Stimulated activated CD8-positive, alpha-beta memory T cell treated with anti-CD3 and anti-CD28 coated beads, Interleukin-12 subunit alpha, Interleukin-12 subunit beta, amount 100 ng/mL, for 24 hours (primary cell): ENCODE measurements at regions not wholly inside any gene's neighbourhood (a gene's known extent, or its start where the extent isn't known, plus 50 kb on each side); places are given as distances from the start of the nearest gene placed in this dataset.

ENCODE experiments used
- DNase-seq: peaks from one replicate; pipeline ENCODE4 v3.0.0-alpha.2; 2020; ENCODE audit errors: extremely low read depth

DNA sequence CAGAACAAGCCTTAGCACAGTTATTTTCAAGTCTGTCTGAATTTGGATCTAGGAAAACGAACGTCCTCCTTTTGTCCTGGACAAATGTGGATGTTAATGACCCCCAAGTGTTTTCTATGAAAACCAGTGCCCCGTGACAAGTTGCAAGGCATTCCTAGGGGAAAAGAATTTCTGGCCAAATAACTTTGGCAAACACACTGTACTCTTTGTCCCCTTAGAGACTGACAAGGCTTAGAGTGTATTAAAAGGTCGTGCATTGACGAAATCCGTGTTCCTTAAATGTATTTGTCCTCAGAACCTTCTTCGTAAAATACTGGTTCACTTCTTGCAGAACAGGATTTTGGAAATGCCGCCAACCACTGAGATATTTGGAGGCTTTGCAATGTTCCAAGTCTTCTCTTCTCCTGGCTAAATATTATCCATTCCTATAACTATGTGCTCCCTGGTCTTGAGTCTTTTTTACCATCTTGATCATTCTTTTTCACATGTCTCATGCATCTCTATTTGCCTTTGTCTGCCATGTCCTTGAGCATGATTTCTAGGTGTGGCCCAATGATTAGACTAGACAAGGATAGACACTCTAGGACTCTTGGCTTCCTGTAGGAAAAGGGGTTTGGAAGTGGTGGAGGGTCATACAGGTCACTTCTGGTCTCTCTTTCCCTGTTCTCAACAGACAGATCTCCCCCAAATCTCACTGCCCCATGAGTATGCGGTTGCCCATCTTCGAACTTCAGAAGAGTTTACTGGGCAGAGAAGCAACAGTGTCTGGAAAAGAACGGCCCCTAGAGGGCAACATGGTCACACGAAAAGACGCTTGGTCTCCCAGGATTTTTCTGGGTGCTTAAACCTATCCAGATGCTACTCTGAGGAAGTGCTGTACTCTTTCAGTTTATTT is 117.5 kb downstream of the EDEM1 start:
- no peak for DNase-seq

DNA sequence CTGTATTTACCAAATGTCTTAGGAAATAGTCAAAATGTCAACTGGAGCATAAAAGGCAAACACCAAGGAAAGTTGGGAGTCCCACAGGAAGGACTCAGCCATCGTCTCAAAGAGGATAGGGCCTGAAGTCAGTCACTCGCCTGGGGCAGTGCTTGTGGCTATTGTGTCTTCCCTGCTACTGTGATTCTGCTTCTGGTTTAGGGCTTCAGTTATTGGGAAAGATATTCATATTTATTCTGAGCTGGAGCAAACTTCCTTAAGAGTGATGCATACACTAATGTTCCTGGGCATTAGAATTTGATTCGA is 118.1 kb downstream of the EDEM1 start:
- DNase-seq = no peak

DNA sequence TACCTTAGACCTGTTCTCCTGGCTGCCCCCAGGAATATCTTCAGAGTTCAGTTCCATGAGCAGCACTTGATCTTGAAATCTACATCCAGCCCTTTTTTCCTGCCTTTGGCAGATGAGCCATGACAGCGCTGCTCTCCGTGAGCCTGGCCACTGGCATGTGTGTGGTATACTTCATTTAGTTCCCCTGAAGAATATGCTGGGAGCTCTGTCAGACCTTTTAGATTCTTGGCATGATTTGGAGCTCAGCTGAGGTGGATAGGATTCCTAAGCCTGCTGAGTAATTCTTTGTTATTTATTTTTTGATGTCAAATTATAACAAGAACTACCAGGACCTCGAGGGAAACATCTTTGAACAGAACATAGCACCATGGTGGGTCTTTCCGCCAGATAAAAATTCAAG is 121.7 kb downstream of the EDEM1 start:
- no peak for DNase-seq

DNA sequence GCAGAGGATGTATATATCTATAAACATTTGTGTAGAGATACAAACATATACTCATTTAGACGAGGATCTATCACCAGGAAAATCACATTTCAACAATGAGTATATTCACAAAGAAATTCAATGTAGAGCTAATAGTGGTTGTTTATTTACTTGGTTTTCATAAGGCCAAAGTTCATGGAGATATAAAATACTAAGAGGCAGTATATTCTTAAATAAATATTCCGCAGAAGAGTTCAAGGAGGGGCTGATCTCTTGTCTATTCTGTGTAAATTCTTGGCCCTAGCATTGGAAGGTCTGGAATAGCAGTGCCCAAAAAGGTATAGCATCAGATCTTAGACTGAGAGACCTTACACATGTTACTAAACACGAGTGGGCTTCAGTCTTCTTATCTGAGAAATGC is 122.1 kb downstream of the EDEM1 start:
- no peak for DNase-seq

DNA sequence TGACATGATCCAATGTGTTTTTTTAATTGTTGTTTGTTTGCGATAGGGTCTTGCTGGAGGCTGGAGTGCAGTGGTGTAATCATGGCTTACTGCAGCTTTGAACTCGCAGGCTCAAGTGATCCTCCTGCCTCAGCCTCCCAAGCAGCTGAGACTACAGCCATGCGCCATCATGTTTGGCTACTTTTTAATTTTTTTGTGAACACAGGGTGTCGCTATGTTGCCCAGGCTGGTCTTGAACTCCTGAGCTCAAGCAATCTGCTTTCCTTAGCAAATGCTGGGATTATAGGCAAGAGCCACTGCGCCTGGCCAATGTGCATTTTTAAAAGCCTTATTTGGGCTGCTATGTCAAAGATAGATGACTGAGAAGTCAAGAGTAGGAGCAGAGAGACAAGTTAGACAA is 123.0 kb downstream of the EDEM1 start:
- DNase-seq = no peak

DNA sequence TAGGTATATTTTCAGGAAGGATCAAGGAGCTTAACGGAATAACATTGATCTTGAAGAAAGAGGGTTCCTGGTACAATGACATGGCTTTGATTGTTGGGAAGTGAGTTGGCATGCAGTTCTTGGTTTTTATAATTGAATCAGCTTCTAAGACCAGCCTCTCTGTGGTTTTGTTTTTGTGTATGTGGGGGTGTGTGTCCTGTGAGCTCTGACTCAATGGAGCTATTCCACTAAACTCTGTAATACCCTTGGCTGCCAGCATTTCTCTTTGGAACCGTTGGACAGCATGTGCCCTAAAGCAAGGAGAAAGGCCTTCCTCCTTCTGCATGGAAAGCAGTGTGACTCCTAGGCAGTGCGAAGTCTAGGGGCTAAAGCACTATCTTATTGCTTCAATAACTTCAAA is 124.8 kb downstream of the EDEM1 start:
- no peak for DNase-seq

DNA sequence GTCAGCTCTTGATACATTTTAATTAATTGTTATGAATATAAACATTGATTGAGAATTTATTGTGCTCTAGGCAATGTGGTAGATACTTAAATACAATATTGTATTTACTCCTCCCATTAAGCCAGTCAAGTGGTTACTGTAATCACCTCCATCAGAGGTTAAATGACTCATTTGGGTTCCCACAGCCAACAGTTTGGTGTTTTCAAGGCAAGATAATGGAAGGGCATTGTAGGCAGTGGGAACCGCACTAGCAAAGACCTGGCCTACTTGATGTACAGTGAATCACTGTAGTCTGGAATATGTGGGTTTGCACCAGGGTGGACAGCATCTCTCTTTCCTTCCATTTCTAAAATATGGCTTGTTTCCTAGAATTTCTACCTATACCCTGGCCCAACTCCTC is 127.4 kb downstream of the EDEM1 start:
- DNase-seq = no peak

DNA sequence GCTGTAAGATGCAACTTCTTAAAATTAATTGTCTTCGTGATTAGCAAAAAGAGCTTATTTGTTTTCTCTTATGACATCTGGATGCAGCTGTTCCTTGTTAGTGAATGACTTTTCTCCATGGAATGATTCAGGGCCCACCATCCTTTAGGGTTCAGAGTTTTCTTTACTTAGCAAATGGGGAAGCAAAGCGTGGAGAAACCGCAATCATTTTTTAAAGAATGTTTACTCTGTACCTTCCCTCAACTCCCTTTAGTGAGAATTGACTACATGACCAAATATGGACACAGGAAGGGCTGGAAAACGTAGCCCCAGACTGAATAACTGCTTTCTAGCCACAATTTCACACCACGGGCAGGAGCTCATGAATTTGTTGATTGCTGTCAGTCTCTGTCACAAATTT is 130.1 kb downstream of the EDEM1 start:
- no peak for DNase-seq

DNA sequence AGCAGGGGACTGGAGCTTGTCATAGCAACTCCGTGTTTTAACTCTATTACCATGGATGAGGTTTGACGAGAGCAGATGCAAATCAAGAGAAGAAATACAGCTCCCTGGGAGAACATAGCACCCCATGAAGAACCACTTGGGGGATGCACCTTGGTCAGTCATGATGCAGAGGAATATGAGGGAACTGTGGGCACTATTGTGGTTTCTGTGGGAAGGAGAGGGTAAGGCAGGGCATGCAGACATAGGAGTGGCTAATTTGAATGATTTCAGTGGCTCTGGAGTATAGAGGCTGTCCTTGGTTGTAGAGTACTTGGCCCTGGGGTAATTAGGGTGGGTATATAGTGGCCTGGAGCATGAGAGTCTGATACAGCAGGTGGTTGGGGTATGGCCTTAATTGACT is 131.9 kb downstream of the EDEM1 start:
- no peak for DNase-seq

DNA sequence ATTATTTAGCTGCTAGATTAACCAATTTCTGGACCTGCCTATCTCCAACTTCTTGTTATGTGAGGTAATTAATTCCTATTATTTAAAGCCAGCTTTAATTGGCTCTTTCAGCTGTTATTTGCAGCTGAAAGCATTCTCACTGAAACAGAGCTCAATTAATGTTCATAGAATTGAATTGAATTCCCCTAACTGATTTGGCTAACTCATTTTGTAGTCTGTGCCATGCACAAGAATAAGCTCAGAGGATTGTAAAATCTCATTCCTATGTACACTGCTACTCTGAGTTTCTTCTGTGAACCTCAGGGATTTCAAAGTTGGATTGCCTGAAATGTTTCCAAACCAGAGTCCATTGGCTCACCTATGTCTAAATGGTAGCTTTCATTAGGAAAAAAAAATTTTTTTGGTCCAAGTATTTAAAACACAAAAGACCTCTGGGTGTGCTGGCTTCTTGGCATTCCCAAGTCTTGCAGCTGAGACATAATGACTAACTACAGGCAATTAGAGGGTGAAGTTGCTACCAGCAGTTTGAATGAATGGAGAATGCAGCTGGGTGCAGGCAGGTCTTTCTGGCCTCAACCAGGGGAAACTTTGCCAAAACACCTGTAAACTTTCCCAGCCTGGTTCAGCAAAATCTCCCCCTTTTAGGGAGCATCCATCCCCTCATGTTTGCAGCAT is 134.3 kb downstream of the EDEM1 start:
- no peak for DNase-seq

DNA sequence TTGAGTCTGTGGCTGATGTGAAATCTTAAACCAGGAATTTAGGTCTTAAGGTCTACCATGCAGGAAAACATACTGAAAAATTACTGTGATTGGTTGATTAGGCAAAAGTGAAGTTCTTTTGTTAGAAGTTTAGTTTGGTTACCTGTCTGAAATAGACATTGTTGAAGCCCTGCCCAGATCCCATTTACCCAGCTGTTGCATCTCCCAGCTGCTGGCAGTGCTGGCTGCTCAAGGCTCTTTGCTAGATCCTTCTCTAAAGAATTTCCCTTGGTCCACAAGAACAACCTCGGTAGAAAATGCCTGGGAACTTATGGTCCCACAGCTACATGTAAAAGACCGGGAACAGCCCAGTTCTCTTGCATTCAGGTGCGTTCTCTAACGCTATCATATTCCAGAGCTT is 137.3 kb downstream of the EDEM1 start:
- no peak for DNase-seq

DNA sequence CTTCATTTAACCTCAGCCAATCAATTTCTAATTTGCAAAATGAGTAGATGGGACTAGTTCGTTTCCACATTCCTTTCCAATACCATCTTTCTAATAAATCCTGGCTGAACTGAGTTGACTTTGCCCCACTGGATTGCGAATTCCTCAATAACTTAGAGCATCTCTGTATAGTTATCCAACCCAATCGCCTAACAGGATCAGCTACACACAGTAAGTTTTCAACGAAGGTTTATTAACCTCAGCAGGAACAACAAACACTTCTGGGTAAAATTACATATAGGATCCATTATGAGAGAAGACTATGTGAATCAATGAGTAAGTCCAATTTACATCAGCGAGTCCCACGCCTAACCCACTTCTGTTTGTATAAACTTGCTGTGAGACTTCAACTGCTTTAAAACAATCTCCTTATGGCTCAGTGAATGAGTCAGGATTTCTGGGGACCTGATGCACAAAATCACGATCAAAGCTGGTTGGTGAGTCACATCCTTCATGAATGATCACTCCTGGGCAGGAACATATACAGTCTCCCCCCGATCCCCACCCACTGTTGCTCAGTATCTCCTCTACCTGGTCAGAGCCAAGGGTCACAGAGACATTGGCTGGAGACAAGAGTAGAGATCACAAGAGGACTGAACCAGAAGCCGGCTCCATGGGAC is 142.8 kb downstream of the EDEM1 start:
- no peak for DNase-seq

DNA sequence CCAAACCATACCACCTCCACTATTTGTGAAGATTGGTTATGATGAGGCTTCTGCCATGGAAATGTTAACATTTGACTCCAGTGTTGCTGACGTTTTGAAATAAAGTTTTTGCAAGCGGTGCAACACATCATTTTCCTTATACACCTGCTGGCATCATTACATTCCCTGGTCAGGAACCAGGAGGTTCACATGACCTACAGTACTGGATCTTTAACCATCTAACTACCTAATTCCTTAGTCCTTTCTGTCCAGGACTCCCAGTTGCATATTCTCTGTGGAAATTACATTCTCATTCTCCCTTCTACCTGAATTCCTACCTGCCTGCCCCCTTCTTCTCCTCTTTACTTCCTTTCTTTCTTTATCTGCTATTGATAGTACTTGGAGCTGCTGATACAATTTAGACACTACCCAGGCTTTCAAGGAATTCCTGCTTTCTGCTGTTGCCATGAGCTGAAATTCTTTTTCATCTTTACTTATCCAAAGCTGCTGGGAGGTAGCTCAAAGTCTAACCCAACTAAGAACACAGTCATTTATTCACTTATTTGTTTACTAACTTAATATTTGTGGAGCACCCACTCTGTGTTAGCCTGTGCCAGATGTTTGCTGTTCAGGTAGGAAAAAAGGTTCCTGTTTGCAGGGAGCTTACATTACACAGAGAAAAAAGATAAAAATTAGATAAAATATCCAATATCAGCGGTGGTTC is 144.2 kb downstream of the EDEM1 start:
- DNase-seq = no peak

DNA sequence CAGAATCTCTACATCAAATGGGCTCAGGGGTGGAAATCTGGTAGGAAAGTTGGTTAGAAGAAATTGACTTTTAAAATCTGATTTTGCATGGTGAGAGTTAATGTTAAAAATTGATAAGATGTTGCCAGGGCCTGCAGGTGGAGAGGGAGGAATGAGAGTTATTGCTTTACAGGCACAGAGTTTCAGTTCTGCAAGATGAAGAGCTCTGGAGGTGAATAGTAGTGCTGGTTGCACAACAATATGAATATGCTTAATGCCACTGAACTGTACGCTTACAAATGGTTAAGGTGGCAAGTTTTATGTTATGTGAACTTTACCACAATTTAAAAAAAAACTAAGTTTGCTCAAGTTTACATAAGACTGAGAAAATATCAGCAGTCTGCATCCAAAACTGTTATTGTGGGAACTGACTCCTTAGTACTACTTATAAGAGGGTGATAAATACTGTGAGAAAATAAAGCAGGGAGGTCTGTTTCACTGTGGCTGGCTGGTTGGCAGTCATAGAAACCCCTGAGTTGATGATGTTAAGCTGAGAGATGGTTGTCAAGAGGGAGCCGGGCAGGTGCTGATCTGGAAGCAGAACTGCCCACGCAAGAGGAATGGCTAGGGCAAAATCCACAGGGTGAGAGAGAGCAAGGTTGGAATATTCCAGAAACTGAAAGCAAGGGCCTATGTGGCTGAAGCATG is 144.9 kb downstream of the EDEM1 start:
- DNase-seq = no peak

DNA sequence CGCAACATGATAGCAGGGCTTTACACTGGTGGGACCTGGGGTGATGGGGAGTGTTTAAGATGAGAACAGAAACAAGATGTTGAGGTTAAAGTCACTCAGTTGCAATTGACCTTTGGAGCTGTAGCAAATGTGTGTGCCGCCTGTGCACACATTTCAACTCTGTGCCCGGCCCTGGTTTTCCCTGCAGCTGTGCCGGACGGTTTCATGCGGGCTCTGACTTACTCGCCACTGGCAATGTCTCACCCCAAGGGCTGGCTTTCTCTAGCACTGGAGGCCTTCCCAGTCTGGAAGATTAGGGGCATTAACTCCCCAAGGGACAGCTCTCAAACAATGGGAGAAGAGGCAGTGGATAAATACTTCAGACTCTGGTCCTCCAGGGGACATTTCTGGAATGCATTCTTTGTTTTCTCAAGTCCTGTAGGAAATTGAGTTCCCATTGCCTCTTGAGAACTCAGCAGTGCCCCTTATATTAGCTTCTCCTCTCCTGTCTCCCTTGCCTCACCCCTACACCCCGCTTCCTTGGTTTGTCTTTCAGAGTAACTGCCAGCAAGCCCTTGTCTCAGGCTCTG is 152.5 kb downstream of the EDEM1 start:
- DNase-seq = no peak

DNA sequence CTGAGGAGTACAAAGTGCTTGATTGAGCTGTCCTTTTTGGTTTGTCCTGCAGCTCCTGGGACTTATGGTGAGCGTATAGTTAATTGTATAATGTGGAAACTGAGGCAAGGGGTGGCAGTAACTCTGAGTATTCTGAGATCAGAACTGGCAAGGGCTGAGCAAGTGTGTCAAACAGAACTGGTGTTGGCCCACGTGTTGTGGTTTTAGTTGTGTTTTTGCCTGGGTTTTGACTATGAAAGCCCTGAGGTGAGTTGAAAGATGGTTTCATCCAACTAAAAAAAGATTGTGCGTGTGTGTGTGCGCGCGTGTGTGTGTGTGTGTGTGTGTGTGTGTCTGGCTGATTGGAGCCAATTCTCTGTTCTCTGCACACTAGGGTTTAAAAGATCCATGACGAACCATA is 154.1 kb downstream of the EDEM1 start:
- no peak for DNase-seq

DNA sequence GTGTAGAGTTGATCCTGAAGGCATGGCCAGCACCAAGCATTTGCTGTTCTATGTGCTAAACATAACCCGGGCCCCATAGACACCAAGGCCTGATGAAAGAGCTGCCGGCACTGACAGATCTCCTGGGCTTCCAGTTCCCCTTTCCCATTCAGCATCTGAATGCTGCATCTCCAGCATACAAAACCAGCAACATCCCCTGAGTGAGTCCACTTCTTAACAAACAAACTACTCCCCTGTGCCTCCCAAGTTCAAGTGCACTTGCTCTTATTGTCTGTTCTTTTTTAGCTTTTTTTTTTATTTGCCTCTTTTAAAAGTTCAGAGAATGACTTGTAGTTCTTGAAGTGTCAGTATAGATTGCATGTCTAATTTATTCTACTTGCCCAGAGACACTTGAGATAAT is 156.0 kb downstream of the EDEM1 start:
- no peak for DNase-seq

DNA sequence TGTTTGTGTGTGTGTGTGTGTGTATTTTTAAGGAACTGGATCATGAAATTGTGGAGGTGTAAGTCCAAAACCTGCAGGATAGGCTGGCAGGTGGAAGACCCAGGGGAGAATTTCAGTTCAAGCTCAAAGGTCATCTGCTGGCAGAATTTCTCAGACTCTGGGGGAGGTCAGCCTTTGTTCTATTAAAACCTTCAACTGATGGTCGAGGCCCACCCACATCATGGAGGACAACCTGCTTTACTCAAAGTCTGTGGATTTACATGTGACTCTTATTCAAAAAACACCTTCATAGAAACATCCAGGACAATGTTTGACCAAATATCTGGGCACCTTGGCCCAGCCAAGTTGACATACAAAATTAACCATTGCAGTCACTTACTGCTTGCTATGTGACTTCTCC is 157.2 kb downstream of the EDEM1 start:
- no peak for DNase-seq

DNA sequence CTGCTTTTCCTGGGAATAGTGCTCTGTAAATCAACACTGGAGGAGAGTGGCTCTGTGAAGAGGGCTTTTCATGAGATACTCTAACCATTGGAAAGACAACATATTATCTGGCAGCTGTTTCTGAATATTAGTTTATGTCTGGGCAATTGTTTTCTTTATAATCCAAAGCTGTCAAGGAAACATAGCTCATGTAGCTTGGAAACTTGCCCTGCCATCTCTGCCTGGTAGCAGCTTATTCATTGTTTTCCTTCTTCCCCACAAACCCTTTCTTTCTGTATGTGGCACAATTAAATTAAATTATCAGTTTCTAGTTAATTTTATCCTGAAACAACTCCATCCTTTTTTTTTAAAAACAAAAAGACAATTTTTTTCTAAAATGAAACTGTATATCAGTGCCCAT is 160.0 kb downstream of the EDEM1 start:
- no peak for DNase-seq

DNA sequence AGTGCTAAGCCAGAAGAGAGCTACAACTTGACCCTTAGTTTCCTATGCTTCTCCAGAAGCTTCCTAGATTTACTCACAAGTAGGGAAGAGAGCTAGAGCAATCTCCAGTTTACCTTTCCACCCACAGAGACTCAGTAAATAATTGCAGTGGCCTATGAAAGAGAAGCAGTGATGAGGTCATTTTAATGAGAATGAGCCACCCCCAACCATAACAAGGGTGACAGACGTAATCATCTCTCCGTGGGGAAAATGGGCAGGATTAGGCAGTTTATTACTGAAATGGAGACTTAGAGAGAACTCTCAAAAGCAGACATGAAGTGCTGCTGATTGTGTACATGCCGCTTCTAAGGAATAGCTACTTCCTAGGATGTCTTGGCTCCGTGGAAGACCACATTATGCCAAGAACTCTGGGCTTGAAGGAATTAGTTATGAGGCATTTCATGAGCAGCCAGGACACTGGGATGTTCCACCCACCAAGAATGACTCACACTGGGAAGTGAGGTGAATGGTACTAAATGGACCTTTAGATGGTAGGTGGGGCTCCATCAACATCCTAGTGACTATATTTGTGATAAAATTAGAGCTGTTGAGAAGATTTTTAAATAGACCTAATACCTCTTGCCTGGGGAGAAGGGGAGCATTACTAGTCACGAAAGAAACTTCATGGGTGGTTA is 160.9 kb downstream of the EDEM1 start:
- DNase-seq = no peak

DNA sequence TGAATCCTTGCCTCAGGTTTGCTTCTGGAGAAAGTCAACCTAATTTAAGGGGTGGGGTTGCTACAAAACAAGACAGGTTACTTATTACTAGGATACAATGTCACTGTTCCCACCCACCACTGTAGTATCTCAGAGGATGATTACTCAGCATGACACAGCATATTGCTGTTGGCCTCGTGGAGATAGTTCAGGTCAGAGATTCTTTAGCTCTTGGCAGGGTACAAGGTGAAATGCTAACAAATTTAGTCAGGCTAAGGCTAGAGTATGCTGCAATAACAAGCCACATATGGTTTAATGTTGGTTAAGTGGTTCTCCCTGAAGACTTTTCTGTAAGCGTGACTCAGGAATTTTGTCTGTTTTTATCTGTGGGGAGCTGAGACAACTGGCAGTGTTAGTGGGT is 161.8 kb downstream of the EDEM1 start:
- DNase-seq = no peak
